Gastrocnemius medialis (tissue), 4 donors: ENCODE measurements at regions not wholly inside any gene's neighbourhood (a gene's known extent, or its start where the extent isn't known, plus 50 kb on each side); places are given as distances from the start of the nearest gene placed in this dataset.

ENCODE experiments used
- CTCF ChIP-seq, 5 experiments: fragments of 450-650 bp in 3 of 5; fragments of 200-600 bp in 2 of 5; sonication (generic) in 2 of 5; IDR thresholded peaks in 4 of 5; conservative IDR thresholded peaks in 1 of 5; 1 replicate in 4 of 5; 2 replicates in 1 of 5; pipeline ENCODE4 v1.5.1; 2016 to 2019; ENCODE audit warnings: antibody characterized with exemption in 5 of 5, mild to moderate bottlenecking in 3 of 5, moderate library complexity in 3 of 5
- POLR2A ChIP-seq, 2 donors: fragments of 450-650 bp; IDR thresholded peaks; one replicate each; pipeline ENCODE4 v1.6.1; 2017; ENCODE audit warnings: antibody characterized with exemption in 2 of 2, mild to moderate bottlenecking in 2 of 2, moderate library complexity in 2 of 2

GRCh38 chr13:76772241-76772640, 114.0 kb downstream of the KCTD12 start:
- no peak for TF ChIP-seq CTCF (IDR thresholded peaks at IDR 0.05 in 4 of 5, conservative IDR thresholded peaks at IDR 0.05 in 1 of 5)
- TF ChIP-seq POLR2A (IDR thresholded peaks at IDR 0.05) = no peak
